ENCODE measurements at regions not wholly inside any gene's neighbourhood (a gene's known extent, or its start where the extent isn't known, plus 50 kb on each side); places are given as distances from the start of the nearest gene placed in this dataset.

DNA sequence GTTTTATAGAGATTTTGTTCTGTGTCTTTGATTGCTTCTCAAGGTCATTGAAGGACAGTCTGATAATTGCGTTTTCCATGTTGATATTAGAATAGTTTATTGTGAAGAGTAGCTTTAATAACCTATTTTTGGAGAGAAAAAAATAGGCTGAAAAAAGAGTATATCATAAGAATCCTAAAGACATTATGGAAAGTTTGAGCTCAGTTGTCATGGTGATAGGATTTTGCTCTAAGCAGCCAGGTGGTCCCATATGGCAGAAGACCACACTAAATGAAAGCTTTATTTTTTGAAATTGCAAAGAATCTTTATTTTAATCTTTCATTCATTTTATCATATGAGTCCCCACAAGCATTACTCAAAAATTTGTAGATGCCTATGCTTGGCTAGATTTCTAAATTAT lies 358.9 kb upstream of the NAV3 start:
- Mint-ChIP-seq H3K4me3 (no peak overlapping the region), H3K36me3 (ENCODE audit: insufficient read depth in 1 of 3, low read depth in 3 of 3) (no peaks in the 10 kb centered on the region), H3K9me3 (no peaks in the 10 kb centered on the region), H3K4me1 (peaks cover 0 to 4% of the 10 kb centered on the region in 2 experiments; a peak in 2 of 4 replicates), H3K27ac (no peak overlapping the region), H3K27me3 (ENCODE audit: low read depth) (no peaks in the 10 kb centered on the region)
- Histone ChIP-seq H2BK5ac (ENCODE audit: insufficient read length, low read length) (no peak overlapping the region), H2AFZ (ENCODE audit: low read length) (no peak overlapping the region), H2BK20ac (ENCODE audit: low read depth, low read length, poor library complexity, severe bottlenecking) (no peak overlapping the region), H3T11ph (ENCODE audit: low read length) (no peak overlapping the region), H3K4me2 (ENCODE audit: insufficient read depth, insufficient read length, low read length) (no peak overlapping the region), H3K4ac (ENCODE audit: low read depth, low read length) (no peak overlapping the region), H4K8ac (replicated peaks; ENCODE audit: insufficient read length, low read depth, low read length) (no peak overlapping the region), H3K23me2 (ENCODE audit: insufficient read length, low read depth, low read length, poor library complexity, severe bottlenecking) (no peaks in the 10 kb centered on the region), H2BK12ac (ENCODE audit: insufficient read length, low read depth, low read length) (no peak overlapping the region), H3K9me3 (ENCODE audit: control insufficient read depth, low read depth, low read length) (no peaks in the 10 kb centered on the region), H4K5ac (ENCODE audit: insufficient read length, low read depth, low read length) (no peak overlapping the region), H3K79me1 (ENCODE audit: insufficient read depth, low read depth, low read length, poor library complexity, severe bottlenecking) (no peaks in the 10 kb centered on the region), H4K20me1 (ENCODE audit: control insufficient read depth, insufficient read depth, insufficient read length) (no peaks in the 10 kb centered on the region), H2AK5ac (ENCODE audit: insufficient read length, low read length) (no peak overlapping the region), H4K91ac (ENCODE audit: insufficient read length, low read depth, low read length) (no peak overlapping the region), H3K23ac (ENCODE audit: insufficient read length, low read depth, low read length) (no peak overlapping the region), H2BK120ac (ENCODE audit: low read depth, low read length, poor library complexity, severe bottlenecking) (no peak overlapping the region), H3K14ac (ENCODE audit: insufficient read depth, low read length) (no peak overlapping the region), H2BK15ac (ENCODE audit: low read depth, low read length) (no peak overlapping the region), H3K56ac (ENCODE audit: insufficient read length, low read depth, low read length) (no peak overlapping the region), H3K4me1 (ENCODE audit: insufficient read depth, low read length) (no peaks in the 10 kb centered on the region), H3K27ac (ENCODE audit: insufficient read length, low read depth, low read length) (no peak overlapping the region), H3K27me3 (ENCODE audit: insufficient read depth, low read length) (no peaks in the 10 kb centered on the region), H3K18ac (ENCODE audit: insufficient read length, low read depth, low read length) (no peak overlapping the region), H3K79me2 (ENCODE audit: insufficient read depth, low read length) (no peaks in the 10 kb centered on the region), H3K9ac (ENCODE audit: extremely low read depth, insufficient read length, low read length) (no peak overlapping the region)
- TF ChIP-seq, protein P1, sequence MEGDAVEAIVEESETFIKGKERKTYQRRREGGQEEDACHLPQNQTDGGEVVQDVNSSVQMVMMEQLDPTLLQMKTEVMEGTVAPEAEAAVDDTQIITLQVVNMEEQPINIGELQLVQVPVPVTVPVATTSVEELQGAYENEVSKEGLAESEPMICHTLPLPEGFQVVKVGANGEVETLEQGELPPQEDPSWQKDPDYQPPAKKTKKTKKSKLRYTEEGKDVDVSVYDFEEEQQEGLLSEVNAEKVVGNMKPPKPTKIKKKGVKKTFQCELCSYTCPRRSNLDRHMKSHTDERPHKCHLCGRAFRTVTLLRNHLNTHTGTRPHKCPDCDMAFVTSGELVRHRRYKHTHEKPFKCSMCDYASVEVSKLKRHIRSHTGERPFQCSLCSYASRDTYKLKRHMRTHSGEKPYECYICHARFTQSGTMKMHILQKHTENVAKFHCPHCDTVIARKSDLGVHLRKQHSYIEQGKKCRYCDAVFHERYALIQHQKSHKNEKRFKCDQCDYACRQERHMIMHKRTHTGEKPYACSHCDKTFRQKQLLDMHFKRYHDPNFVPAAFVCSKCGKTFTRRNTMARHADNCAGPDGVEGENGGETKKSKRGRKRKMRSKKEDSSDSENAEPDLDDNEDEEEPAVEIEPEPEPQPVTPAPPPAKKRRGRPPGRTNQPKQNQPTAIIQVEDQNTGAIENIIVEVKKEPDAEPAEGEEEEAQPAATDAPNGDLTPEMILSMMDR (conservative IDR thresholded peaks at IDR 0.05): no peak
- WGBS (ENCODE audit: extremely low coverage, insufficient read length, low lambda C conversion rate): no CpG with 5 or more reads among the region's 1 CpG
- no peak for DNase-seq
